Spinal cord (tissue), 9 donors: ENCODE measurements at regions not wholly inside any gene's neighbourhood (a gene's known extent, or its start where the extent isn't known, plus 50 kb on each side); places are given as distances from the start of the nearest gene placed in this dataset.

Experiments
- DNase-seq, 6 donors: peaks; one replicate each; pipeline versions ENCODE4 v3.0.0 to v3.0.0-alpha.2; 2013 to 2015; ENCODE audit warnings: low spot score in 6 of 6, low read depth in 4 of 6
- H3K27ac ChIP-seq: one replicate; pipeline ENCODE4 v1.5.1; 2013; ENCODE audit warnings: low read depth, low read length, control low read depth
- H3K27me3 ChIP-seq: one replicate; pipeline ENCODE4 v1.6.1; 2013; ENCODE audit warnings: low read length; ENCODE audit not compliant: control insufficient read depth, insufficient read depth
- H3K36me3 ChIP-seq: one replicate; pipeline ENCODE4 v1.6.1; 2013; ENCODE audit warnings: low read length; ENCODE audit not compliant: control insufficient read depth, insufficient read depth
- H3K4me1 ChIP-seq: one replicate; pipeline ENCODE4 v1.6.1; 2013; ENCODE audit warnings: low read length; ENCODE audit not compliant: control insufficient read depth, insufficient read depth
- H3K4me3 ChIP-seq: one replicate; pipeline ENCODE4 v1.5.1; 2013; ENCODE audit warnings: low read depth, low read length, control low read depth
- H3K9me3 ChIP-seq: one replicate; pipeline ENCODE4 v1.6.1; 2013; ENCODE audit warnings: low read length; ENCODE audit not compliant: control insufficient read depth, insufficient read depth
- WGBS: methylation state at CpG from one replicate; pipeline ENCODE4 v1.1.5; 2013; ENCODE audit warnings: missing lambda C conversion rate; ENCODE audit not compliant: insufficient coverage; 5-methylcytosine and 5-hydroxymethylcytosine counted together
- donor health status: healthy.

DNA sequence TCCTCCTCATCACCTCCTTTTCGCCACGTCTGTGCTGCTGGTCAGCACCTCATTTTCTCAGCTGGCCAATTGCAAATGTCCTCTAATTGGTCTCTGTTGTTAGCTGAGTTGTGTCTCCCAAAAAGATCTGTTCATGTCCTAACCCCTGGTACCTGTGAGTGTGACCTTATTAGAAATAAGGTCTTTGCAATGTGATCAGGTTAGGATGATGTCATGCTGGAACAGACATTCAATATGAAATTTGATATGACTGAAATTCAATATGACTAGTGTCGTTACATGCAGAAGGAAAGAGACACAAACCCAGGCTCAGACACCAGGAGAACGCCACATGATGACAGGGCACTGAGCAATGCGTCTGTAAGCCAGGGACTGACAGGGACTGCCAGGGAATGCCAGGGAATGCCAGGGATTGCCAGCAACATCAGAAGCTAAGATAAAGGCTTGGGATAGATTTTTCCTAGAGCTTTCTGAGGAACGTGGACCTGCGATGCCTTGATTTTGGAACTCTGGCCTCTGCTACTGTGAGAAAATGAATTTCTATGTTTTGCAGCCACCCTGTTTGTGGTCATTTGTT is 77.5 kb upstream of the CXCL12 start:
- WGBS, result 78% methylated on average over 6 of the region's 7 CpGs
- Histone ChIP-seq H3K27ac (no peak overlapping the region), H3K9me3 (no peaks in the 10 kb centered on the region), H3K4me1 (peaks cover 11% of the 10 kb centered on the region), H3K36me3 (no peaks in the 10 kb centered on the region), H3K27me3 (peaks cover 2% of the 10 kb centered on the region), H3K4me3 (no peak overlapping the region)
- no peak for DNase-seq

DNA sequence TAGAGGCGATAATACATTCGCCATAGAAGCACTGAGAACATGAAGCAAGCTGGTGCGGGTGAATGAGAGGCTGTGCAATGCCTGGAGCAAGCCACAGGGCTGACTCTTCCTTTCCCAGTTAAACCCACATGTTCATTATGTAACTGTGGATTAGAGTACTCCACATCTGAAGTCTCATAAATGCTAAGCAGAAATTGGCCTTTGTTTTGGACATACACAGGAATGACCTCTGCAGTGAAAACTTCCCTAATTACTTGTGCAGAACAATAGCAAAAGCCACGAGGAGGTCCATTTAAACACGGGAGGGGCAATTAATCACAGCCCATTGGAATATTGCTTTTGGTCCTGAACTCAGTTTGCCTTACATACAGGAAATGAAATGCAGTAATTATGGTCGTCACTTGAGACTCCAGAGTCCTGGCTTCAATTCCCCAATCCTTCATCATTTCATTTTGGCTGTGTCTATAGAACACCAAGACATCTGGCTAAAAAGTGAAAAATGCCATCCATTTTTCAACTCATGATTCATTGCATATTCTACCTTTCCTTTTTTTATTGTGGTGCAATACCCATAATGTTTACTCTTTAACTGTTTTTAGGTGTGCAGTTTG is 78.7 kb upstream of the CXCL12 start:
- peak in 1 of 6 donors; percentile 59 for DNase-seq
- Histone ChIP-seq H3K9me3 (no peaks in the 10 kb centered on the region), H3K36me3 (no peaks in the 10 kb centered on the region), H3K4me1 (peaks cover 11% of the 10 kb centered on the region), H3K27me3 (peaks cover 2% of the 10 kb centered on the region), H3K4me3 (no peak overlapping the region), H3K27ac (no peak overlapping the region)
- whole genome bisulfite sequencing, result 18% methylated on average over 4 of the region's 6 CpGs

DNA sequence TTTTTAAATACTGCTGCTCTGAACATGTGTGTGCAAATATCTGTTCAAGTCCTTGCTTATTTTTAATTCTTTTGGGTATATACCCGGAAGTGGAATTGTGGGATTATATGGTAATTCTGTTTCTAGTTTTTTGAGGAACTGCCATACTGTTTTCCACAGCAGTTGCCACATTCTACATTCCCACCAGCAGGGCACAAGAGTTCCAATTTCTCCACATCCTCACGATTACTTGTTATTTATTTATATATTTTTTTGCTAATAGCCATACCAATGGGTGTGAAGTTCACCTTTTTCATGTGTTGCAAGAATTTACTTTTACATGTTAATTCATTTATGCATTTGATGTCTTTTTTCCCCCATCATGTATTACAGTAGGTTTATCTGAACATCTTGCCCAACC is 79.6 kb upstream of the CXCL12 start:
- Histone ChIP-seq H3K4me1 (peaks cover 6% of the 10 kb centered on the region), H3K27ac (no peak overlapping the region), H3K27me3 (peaks cover 2% of the 10 kb centered on the region), H3K4me3 (no peak overlapping the region), H3K9me3 (no peaks in the 10 kb centered on the region), H3K36me3 (no peaks in the 10 kb centered on the region)
- DNase-seq, result no peak
- WGBS, result no CpG with 5 or more reads among the region's 2 CpGs

DNA sequence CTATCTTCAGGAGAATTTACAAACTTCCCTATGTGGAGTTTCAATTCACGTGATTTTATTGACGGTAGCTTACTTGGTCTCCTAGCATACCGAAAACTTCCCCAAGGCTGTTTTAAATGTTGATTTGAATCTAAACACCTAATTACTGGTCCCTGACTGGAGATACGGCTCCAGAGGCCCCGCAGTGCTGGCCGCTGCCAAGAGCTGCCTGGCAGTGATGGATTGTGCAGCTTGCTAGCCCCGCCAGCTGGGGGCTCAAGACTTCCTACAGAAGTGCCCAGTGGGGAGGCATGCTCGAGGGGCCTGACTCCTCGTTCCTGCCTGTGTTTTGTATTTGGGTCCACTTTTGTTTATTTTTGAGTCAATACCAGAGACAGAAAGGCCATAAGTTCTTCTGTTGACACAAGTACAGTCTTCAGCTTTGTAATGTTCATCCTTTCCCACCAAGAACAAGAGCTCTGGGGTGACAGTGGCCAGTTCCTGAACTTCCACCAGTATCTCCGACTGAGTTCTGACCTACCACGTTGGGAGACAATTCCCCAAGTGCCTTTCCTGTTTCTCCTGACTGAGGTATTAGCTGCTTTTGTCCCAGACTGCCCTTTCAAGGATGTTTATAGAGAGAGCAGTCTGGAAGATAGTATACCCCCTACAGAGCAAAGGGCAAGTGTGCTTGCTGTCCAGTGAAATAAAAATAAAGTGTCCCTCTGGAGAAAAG is 80.7 kb upstream of the CXCL12 start:
- no peak overlapping the region for H3K4me3 ChIP-seq
- 18% methylated on average over 7 of the region's 11 CpGs for WGBS
- peaks cover 6% of the 10 kb centered on the region for H3K4me1 ChIP-seq
- H3K27ac ChIP-seq, result no peak overlapping the region
- peaks cover 2% of the 10 kb centered on the region for H3K27me3 ChIP-seq
- H3K9me3 ChIP-seq, result no peaks in the 10 kb centered on the region
- no peaks in the 10 kb centered on the region for H3K36me3 ChIP-seq
- peak in 2 of 6 donors; percentile 49 to 58 for DNase-seq

DNA sequence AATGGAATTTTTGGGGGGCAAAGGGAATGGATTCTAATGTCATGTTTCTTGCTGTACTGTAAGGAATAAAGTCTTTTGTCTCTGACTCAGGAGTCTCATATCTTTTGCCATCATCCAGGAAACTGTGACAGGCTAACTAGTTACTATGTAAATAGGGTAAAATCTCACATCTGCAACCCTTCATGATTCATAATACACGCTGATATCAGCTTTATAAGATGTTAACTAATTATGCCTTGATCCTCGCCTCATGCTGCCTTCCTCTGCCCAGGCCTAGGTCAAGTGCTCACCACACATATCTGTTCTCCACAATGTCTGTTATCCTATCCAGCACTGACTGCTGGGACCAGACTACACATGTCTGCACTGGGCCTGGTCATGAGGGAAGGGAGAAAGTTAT is 81.3 kb upstream of the CXCL12 start:
- Histone ChIP-seq H3K27ac (no peak overlapping the region), H3K27me3 (peaks cover 2% of the 10 kb centered on the region), H3K36me3 (no peaks in the 10 kb centered on the region), H3K4me1 (peaks cover 6% of the 10 kb centered on the region), H3K4me3 (no peak overlapping the region), H3K9me3 (no peaks in the 10 kb centered on the region)
- 83% methylated on average over 1 of the region's 2 CpGs for WGBS
- no peak for DNase-seq

DNA sequence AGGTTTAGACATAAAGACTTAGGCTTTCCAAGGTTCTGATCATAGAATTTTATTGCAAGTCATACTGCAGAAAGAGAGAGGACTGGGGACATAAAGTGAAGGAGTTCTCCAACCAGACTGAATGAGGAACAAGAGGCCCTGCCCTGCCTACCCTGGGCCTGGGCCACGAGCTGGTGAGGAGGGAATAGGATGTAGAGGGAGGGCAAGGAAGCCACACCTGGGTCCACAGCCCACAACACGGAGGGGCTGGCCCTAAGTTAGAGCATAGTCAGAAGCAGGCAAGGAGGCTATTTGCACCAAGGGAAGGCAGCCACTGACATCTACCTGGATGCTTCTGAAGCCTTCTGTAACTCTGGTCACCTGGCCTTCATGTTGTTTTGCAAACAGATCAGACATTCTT is 82.2 kb upstream of the CXCL12 start:
- Histone ChIP-seq H3K27ac (no peak overlapping the region), H3K36me3 (no peaks in the 10 kb centered on the region), H3K27me3 (peaks cover 2% of the 10 kb centered on the region), H3K4me1 (peaks cover 6% of the 10 kb centered on the region), H3K9me3 (no peaks in the 10 kb centered on the region), H3K4me3 (no peak overlapping the region)
- no peak for DNase-seq
- 93% methylated on average over 2 of the region's 2 CpGs for WGBS

DNA sequence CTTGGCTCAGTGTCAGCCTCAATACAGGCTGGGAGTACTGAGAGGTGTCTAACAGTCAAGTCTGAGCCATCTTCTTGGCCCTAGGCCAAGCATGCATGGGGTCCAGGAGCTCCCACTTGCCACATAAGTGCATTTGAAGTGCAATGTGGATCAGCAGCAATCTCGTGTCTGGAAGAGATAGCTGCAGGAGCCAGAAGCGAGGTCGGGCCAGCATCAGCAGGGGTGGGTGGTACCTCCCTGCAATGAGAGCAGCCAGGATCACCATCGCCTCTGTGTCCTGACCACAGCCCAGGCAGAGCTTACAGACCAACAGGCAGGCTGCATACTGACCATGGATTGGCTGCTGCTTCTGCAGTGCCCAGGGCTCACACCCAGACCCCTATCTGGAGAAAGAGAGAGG is 83.0 kb upstream of the CXCL12 start:
- H3K4me3 ChIP-seq, result no peak overlapping the region
- WGBS, result 77% methylated on average over 4 of the region's 4 CpGs
- H3K27me3 ChIP-seq, result no peaks in the 10 kb centered on the region
- peak in 1 of 6 donors; percentile 21 for DNase-seq
- H3K9me3 ChIP-seq, result no peaks in the 10 kb centered on the region
- H3K36me3 ChIP-seq, result no peaks in the 10 kb centered on the region
- H3K4me1 ChIP-seq, result peaks cover 6% of the 10 kb centered on the region
- H3K27ac ChIP-seq, result no peak overlapping the region

DNA sequence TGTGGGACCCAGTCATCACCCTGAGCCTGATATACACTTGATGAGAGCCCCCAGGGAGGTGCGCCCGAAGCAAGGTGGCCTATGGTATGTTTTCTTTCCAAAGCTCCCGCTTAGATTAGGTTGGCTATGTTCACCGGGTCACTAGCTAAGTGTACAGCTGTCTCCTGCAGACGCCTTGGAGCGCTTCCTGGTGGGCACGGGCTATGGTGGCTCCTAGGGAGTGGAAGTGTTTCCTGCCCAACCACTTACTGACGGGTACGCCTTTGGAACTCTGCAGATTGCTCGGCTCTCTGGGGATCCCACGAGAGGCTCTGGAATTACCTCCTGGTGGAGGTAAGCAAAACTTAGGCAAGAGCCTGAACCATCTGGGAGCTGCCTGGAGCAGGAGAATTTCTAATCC is 83.6 kb upstream of the CXCL12 start:
- WGBS, result 85% methylated on average over 11 of the region's 11 CpGs
- H3K4me1 ChIP-seq, result peaks cover 4% of the 10 kb centered on the region

DNA sequence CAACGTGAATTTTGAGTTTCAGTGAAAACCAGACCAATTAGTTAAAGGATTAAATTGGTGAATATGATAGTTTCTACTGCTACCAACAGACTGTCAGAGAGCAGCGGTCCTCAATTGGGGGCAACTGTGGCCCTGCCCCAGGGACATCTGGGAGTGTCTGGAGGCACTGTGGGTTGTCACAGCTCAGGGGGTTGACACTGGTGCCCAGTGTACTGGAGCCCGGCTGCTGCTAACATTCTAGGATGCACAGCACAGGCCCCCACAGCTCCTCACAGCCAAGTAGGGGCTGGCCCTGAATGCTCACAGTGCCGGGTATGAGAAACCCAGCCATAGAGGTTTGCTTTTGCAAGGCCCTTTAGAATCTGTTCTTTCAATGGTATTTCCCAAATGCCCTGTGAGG is 84.1 kb upstream of the CXCL12 start:
- Histone ChIP-seq H3K27me3 (no peaks in the 10 kb centered on the region), H3K36me3 (no peaks in the 10 kb centered on the region), H3K9me3 (no peaks in the 10 kb centered on the region), H3K4me3 (no peak overlapping the region), H3K27ac (no peak overlapping the region), H3K4me1 (peaks cover 4% of the 10 kb centered on the region)
- no peak for DNase-seq
- 74% methylated on average over 3 of the region's 4 CpGs for WGBS

More for the DNA sequence above, 83.6 kb upstream of the CXCL12 start:
- Histone ChIP-seq H3K9me3 (no peaks in the 10 kb centered on the region), H3K36me3 (no peaks in the 10 kb centered on the region), H3K4me3 (no peak overlapping the region), H3K27me3 (no peaks in the 10 kb centered on the region), H3K27ac (no peak overlapping the region)
- no peak for DNase-seq

DNA sequence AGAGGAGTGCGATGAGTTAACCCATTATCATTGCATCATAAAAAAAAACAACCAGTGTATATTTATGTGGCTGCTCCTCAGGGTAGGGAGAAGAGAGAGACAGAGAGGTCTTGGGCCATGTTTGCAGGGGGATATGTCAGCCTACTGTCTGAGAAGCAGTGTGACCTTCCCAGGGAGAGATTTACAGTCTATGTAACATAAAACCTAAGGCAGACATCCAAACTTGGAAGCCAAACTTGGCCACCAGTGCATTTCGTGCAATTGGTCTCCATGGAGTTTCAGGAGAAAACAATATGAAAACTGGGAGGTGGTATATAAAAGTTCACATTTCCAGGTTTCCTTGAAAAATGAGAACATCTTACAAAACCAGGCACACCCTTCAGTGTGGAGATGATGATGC is 85.9 kb upstream of the CXCL12 start:
- Histone ChIP-seq H3K9me3 (no peaks in the 10 kb centered on the region), H3K4me3 (no peak overlapping the region), H3K36me3 (no peaks in the 10 kb centered on the region), H3K27ac (no peak overlapping the region), H3K4me1 (no peaks in the 10 kb centered on the region), H3K27me3 (no peaks in the 10 kb centered on the region)
- peak in 1 of 6 donors; percentile 32 for DNase-seq
- no CpG with 5 or more reads among the region's 2 CpGs for WGBS
